HG03097 (cell line): ENCODE measurements at regions not wholly inside any gene's neighbourhood (a gene's known extent, or its start where the extent isn't known, plus 50 kb on each side); places are given as distances from the start of the nearest gene placed in this dataset.
"Not testable (repeated sequence)": the region's sequence is repeated elsewhere in the genome, so short reads cannot be mapped to it uniquely, and the experiment has no call there.

Experiments used
- ATAC-seq: cut with Tn5 transposase; IDR thresholded peaks from one replicate; pipeline ENCODE4 v1.9.1; 2021; ENCODE audit not compliant: unreplicated experiment, low FRiP score

- ATAC-seq: no peak
These were observed 225.5 kb upstream of the STT3B start for GRCh38 chr3:31307131-31307785.

DNA sequence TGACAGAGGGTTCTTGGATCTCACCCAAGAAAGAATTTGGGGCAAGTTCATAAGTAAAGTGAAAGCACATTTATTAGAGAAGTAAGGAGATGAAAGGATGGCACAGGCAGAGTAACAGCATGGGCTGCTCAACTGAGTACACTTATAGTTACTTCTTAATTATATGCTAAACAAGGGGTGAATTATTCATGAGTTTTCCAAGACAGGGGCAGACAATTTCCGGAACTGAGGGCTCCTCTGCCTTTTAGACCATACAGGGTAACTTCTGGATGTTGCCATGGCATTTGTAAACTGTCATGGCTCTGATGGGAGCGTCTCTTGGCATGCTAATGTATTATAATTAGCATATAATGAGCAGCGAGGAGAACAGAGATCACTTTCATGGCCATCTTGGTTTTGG is 221.2 kb upstream of the STT3B start:
- no peak for ATAC-seq

DNA sequence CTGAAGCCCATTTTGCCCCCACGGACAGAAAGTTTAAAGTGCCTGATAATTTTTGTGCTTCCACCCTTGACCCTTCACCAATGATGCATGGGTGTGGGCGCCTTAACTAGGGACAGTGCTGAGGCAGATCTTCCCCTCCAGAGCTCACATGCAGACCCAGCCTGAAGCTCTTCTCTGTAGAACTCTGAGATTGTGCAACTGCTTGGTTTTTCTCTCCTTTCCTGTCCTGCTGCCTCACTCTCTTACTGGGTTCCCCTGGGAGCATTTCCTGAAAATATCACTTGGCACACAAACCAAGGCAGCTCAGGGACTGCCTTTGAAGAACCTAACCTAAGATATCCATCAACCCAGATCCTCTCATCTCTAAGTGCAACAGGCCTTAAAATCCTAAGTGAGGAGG is 220.3 kb upstream of the STT3B start:
- ATAC-seq: no peak

DNA sequence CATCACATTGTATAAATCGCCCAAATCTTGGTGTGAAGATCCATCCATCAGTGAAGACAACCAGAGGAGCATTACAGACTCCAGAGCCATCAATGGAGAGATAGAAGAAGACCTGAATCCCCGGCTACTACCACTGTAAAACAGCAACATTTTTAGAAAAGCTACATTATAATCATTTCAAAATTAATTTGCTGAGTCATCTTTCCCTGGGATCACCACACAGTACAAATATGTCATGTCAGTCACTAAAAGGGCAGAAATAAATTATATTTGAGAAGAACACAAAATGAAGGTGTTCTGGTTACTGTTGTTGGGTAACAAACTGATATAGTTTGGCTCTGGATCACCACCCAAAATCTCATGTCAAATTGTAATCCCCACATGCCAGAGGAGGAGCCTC is 218.5 kb upstream of the STT3B start:
- ATAC-seq: no peak

- ATAC-seq: no peak
These were observed 213.4 kb upstream of the STT3B start for GRCh38 chr3:31319332-31319731.

GRCh38 chr3:31321620-31322019 is 211.1 kb upstream of the STT3B start:
- ATAC-seq: no peak

GRCh38 chr3:31322460-31322859 is 210.3 kb upstream of the STT3B start:
- ATAC-seq: no peak

- ATAC-seq: not testable (repeated sequence)
These were observed 204.8 kb upstream of the STT3B start for GRCh38 chr3:31327826-31328357.

DNA sequence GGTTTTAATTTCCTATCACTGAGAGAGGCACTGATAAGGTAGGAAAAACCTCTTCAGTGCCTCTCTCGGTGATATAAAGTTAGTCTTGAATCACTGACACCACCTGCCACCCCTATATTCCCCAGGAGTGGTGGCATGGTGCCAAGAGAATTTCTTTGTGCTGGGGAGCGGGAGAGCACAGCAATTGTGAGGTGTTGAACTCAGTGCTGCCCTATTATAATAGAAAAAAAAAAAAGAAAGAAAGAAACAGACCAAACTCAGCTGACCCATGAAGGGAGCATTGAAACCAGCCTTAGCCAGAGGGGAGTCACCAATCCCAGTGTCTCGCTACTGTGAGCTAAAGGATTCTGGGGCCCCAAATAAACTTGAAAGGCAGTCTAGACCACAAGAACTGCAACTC is 201.4 kb upstream of the STT3B start:
- ATAC-seq: no peak

- no peak for ATAC-seq
These were observed 191.6 kb upstream of the STT3B start for GRCh38 chr3:31341130-31341529.

DNA sequence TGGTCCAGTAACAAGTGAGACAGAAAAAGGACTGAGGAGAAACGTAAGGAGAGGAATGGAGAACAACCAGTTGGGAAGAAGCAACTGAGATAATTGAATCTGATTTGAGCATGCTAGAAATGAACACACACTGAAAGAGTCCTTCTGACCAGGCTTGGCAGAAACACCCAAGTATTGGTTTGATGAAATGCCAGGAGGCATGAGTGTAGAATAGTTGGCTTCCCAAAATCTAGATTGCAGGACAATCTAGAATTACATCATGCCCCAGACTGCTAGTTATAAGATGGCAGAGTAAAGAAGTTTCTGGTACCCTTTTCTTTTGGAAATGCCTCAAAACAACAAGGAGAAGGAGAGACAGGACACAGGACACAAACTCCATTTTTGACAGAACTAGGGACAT is 189.7 kb upstream of the STT3B start:
- ATAC-seq: no peak

DNA sequence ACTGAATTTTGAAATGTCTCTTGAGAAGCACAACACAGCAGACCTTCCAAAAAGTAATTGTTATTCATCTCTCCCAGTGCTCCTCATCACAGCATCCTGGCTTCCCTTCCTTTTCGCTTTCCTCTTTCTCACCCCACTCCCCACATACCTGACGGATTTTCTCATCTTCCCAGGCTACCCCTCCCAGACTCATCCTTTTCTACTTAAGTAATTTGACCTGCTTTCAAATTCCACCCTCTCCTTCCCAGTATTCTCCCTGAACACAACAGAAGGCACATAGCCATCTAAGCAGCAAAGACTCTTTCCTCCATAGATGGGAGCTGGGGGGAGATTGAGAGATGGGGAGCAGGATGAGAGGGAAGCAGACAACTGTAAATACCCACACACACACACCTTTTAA is 187.1 kb upstream of the STT3B start:
- no peak for ATAC-seq

- ATAC-seq: no peak
These were observed 186.2 kb upstream of the STT3B start for GRCh38 chr3:31346542-31346979.

DNA sequence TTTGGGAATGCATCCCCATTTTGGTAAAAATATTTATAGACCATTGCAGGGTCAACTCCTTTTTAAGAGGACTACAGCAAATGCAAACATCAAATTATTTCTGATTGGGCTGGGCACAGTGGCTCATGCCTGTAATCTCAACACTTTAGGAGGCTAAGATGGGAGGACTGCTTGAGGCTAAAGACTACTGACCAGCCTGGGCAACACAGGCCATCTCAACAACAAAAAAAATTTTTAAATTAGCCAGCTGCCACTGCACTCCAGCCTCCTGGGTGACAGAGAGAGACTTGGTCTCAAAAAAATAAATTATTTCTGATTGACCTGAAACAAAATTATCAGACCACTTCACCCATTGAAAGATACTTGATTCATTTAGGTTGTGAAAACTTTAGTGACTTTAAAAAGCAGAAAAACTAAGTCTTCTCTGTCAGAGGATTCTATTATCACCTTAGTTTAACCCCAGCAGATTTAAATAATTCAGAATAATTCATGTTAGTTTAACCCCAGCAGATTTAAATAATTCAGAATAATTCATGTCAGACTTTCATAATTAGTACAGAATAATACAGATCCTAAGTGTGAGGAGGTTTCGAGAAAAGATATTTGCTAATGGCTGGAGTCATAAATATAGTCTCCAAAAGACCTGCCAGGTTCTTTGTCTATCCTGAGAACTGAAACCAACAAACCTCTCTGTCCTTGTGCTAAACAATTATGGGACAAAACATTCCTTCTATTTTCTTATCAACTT is 183.6 kb upstream of the STT3B start:
- ATAC-seq: no peak

DNA sequence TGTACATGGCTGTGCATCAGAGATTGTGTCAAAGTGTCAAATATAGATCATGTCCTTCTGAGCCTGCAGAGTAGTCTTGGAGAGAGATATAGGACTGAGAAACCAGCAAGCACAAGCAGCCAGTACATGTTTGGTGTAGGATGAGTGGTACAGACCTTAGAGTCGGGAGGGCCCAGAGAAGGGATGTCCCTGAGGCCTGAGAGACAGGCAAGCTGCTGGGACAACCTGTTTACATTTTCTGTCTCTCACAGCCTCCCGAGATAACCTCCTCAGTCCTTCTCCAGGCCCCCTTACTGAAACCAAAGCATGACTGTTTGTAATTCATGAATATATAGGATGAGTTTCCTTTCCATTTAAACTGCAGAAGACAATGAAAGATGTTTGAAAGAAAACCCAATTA is 182.4 kb upstream of the STT3B start:
- ATAC-seq: no peak

DNA sequence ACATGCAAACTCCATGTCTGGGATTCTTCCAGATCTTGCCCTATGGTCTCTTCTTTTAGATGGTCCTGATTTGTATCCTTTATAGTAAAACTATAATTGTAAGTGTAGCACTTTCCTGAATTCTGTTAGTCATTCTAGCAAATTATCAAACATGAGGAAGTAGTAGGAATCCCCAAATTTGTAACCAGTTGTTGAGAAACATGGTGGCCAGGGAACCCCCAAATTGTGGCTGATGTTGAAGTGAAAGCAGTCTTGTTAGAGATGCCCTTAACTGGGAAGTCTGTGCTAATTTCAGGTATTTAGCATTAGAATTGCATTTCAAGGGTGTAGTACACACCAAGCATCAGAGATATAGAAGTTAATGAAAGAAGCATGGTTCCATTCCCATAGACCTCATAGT is 180.4 kb upstream of the STT3B start:
- ATAC-seq: no peak

DNA sequence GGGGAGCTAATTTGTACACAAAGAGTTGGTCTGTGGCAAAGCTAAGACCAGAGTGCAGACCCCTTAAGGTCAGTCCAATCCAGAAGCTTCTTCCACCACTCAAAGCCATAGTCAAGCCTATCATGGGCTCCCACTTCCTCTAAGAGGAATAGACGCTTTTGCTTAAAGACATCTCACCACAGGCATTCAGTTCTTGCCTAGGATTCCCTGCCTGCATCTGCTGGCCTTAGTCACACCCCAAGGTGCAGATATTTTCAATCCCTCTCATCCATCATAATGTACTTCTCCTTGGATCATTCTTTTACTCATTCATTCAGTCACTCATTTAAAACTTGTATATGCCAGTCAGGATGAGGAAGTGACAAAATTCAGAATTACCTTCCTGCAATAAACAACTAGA is 179.6 kb upstream of the STT3B start:
- ATAC-seq: no peak

DNA sequence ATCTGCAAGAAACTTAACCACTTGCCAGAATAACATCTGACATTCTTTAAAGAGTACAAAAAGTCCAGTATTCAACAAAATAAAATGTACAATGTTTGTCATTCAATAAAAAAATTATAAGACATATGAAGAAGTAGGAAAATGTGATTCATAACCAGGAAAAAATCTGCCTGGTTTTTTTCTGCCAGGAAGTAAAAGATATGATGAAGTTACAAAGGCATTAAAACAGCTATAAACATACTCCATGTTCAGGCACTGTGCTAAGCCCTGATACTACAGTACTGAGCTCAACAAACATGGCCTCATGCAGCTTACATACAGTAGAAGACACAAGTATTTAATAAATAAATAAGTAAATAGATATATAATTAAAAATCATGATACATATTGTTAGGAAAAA is 178.4 kb upstream of the STT3B start:
- ATAC-seq: no peak

- no peak for ATAC-seq
These were observed 176.9 kb upstream of the STT3B start for GRCh38 chr3:31355807-31356206.

GRCh38 chr3:31356941-31357340 is 175.8 kb upstream of the STT3B start:
- ATAC-seq: no peak

DNA sequence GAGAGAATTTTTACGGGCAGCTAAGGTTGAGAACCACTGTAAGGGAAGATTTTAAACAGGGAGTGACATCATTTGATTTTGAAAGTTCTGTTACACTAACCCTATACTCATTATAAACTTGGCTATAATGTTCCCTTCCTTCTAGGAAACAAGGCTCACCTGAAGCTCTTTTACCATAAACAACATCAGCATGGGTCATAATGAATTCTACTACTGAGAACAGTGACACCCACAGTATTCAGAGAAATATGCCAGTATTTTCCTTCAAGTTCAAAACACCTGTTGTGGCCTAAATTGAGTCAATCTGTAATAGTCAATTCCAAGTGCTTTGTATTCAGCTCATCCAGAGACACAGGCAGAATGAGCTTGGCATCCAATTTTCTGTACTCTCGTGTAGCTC is 175.3 kb upstream of the STT3B start:
- ATAC-seq: no peak

DNA sequence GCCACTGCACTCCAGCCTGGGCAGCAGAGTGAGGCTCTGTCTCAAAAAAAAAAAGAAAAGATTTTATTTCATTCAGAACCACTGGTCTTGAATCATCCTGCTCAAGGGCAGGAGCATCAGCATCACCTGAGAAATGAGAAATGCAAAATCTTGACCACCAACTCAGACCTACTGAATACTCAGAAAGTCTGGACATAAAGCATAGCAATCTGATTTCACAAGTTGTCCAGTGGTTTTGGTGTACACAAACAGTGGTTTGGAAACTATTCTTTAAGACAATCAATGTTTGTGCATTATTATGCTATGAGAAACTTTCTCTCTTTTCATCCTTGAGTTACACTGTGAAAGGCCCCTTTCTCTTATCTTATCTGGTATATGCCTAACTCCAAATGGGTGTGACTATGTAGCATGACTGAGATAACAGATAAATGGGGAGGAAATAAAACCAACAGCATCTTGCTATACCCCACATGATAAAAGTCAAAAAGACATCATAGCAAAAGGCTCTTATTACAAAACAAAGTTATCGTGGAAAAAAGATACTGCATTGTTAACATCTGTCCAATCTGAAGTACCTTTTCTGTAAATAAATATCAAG is 174.2 kb upstream of the STT3B start:
- no peak for ATAC-seq
